ENCODE measurements at regions not wholly inside any gene's neighbourhood (a gene's known extent, or its start where the extent isn't known, plus 50 kb on each side); places are given as distances from the start of the nearest gene placed in this dataset.
"Not testable (repeated sequence)": the region's sequence is repeated elsewhere in the genome, so short reads cannot be mapped to it uniquely, and the experiment has no call there.

GRCh38 chr22:27597703-27598444 lies 203.7 kb downstream of the MN1 start:
- DNase-seq (ENCODE audit: low read depth), result no peak

GRCh38 chr22:27598792-27599191 lies 202.8 kb downstream of the MN1 start:
- no peak for DNase-seq (ENCODE audit: low read depth)

GRCh38 chr22:27601195-27601594 lies 200.4 kb downstream of the MN1 start:
- no peak for DNase-seq (ENCODE audit: low read depth)

GRCh38 chr22:27602390-27602789 lies 199.2 kb downstream of the MN1 start:
- DNase-seq (ENCODE audit: low read depth), result no peak

- no peak for DNase-seq (ENCODE audit: low read depth)
These were observed 198.3 kb downstream of the MN1 start for GRCh38 chr22:27603111-27603799.

GRCh38 chr22:27603800-27604144 lies 197.8 kb downstream of the MN1 start:
- no peak for DNase-seq (ENCODE audit: low read depth)

GRCh38 chr22:27605390-27605789 lies 196.2 kb downstream of the MN1 start:
- no peak for DNase-seq (ENCODE audit: low read depth)

- not testable (repeated sequence) for DNase-seq (ENCODE audit: low read depth)
These were observed 193.8 kb downstream of the MN1 start for GRCh38 chr22:27607750-27608149.

- no peak for DNase-seq (ENCODE audit: low read depth)
These were observed 192.1 kb downstream of the MN1 start for GRCh38 chr22:27609451-27609888.

GRCh38 chr22:27610164-27610563 lies 191.4 kb downstream of the MN1 start:
- DNase-seq (ENCODE audit: low read depth), result not testable (repeated sequence)

- DNase-seq (ENCODE audit: low read depth), result no peak
These were observed 190.4 kb downstream of the MN1 start for GRCh38 chr22:27610863-27611786.

- no peak for DNase-seq (ENCODE audit: low read depth)
These were observed 189.4 kb downstream of the MN1 start for GRCh38 chr22:27612115-27612514.

- DNase-seq (ENCODE audit: low read depth), result no peak
These were observed 188.2 kb downstream of the MN1 start for GRCh38 chr22:27613099-27614005.

GRCh38 chr22:27614006-27614649 lies 187.4 kb downstream of the MN1 start:
- no peak for DNase-seq (ENCODE audit: low read depth)

GRCh38 chr22:27614650-27615007 lies 186.9 kb downstream of the MN1 start:
- DNase-seq (ENCODE audit: low read depth), result no peak

GRCh38 chr22:27615408-27615807 lies 186.1 kb downstream of the MN1 start:
- DNase-seq (ENCODE audit: low read depth), result no peak

- DNase-seq (ENCODE audit: low read depth), result no peak
These were observed 185.5 kb downstream of the MN1 start for GRCh38 chr22:27616033-27616432.

GRCh38 chr22:27617214-27617881 lies 184.2 kb downstream of the MN1 start:
- DNase-seq (ENCODE audit: low read depth), result no peak

GRCh38 chr22:27620367-27621154 lies 181.0 kb downstream of the MN1 start:
- no peak for DNase-seq (ENCODE audit: low read depth)
